A549 (cell line): ENCODE measurements at regions not wholly inside any gene's neighbourhood (a gene's known extent, or its start where the extent isn't known, plus 50 kb on each side); places are given as distances from the start of the nearest gene placed in this dataset.

Source experiments
- ATAC-seq, 2 experiments: fragments of 200-7000 bp in 1 of 2; fragments of >200 bp in 1 of 2; cut with Nextera tagmentation in 1 of 2; cut with Tn5 transposase in 1 of 2; 3 replicates each; pipeline versions ENCODE4 v1.8.0 to v1.9.1; 2018 to 2020; ENCODE audit warnings: mild to moderate bottlenecking in 1 of 2, moderate library complexity in 1 of 2
- CTCF ChIA-PET: fragments of 300-600 bp; sonication (Branson Sonifier 250); formaldehyde crosslinking; extraction: SDS; loops from one replicate; lab custom pipeline; 2021; ENCODE audit warnings: antibody characterized with exemption, inconsistent platforms; lab: Yijun Ruan, JAX
- POLR2A ChIA-PET: fragments of 350-600 bp; formaldehyde crosslinking; extraction: SDS; loops from one replicate; lab custom pipeline; 2021; ENCODE audit warnings: antibody characterized with exemption, inconsistent platforms; lab: Yijun Ruan, JAX
- DNase-seq, 2 experiments: peaks; one replicate each; pipeline versions ENCODE4 v3.0.0 to v3.0.0-alpha.2; 2011 to 2016; ENCODE audit warnings: low read depth in 1 of 2, low spot score in 1 of 2
- FAIRE-seq: peaks from 2 replicates; lab custom pipeline; 2011; peaks lifted over from hg19 to GRCh38; lab: Jason Lieb, UNC
- H3K27ac ChIP-seq, 2 experiments: fragments of >200 bp; sonication (Bioruptor Twin); formaldehyde crosslinking; 3 replicates each; pipeline ENCODE4 v1.5.1; 2016 to 2017
- H3K4me1 ChIP-seq: fragments of >200 bp; sonication (Bioruptor Twin); formaldehyde crosslinking; 3 replicates; pipeline ENCODE4 v1.6.1; 2016
- H3K4me2 ChIP-seq: fragments of >200 bp; sonication (Bioruptor Twin); formaldehyde crosslinking; 3 replicates; pipeline ENCODE4 v1.6.1; 2016
- H3K4me3 ChIP-seq: fragments of >200 bp; sonication (Bioruptor Twin); formaldehyde crosslinking; 3 replicates; pipeline ENCODE4 v1.5.1; 2016
- H3K9me3 ChIP-seq: fragments of >200 bp; sonication (Bioruptor Twin); formaldehyde crosslinking; 3 replicates; pipeline ENCODE4 v1.6.1; 2016
- BHLHE40 ChIP-seq: IDR thresholded peaks from 2 replicates; pipeline ENCODE4 v1.6.1; 2012; ENCODE audit warnings: low read depth, low read length, inconsistent platforms
- CHD4 ChIP-seq: fragments of 200-600 bp; sonication (generic); IDR thresholded peaks from 2 replicates; pipeline ENCODE4 v1.6.1; 2016; ENCODE audit warnings: antibody characterized with exemption, mild to moderate bottlenecking, borderline replicate concordance
- FOSB ChIP-seq: fragments of 250-450 bp; sonication (Bioruptor Pico); IDR thresholded peaks from 2 replicates; pipeline ENCODE4 v1.5.0; 2020; ENCODE audit warnings: mild to moderate bottlenecking, moderate library complexity
- FOSL2 ChIP-seq, 2 experiments: fragments of 450-650 bp in 1 of 2; fragments of >200 bp in 1 of 2; sonication (Bioruptor Twin) in 1 of 2; formaldehyde crosslinking; IDR thresholded peaks; 2 replicates each; pipeline versions ENCODE4 v1.5.0 to v1.6.1; 2016 to 2020; ENCODE audit warnings: mild to moderate bottlenecking in 1 of 2, moderate library complexity in 1 of 2
- HDAC2 ChIP-seq: fragments of 200-600 bp; sonication (generic); IDR thresholded peaks from 2 replicates; pipeline ENCODE4 v1.6.1; 2016
- HEYL ChIP-seq: fragments of 250-450 bp; sonication (Bioruptor Pico); IDR thresholded peaks from 2 replicates; pipeline ENCODE4 v1.8.0; 2021; ENCODE audit warnings: mild to moderate bottlenecking, moderate library complexity
- JUN ChIP-seq, 2 experiments: fragments of >200 bp; sonication (Bioruptor Twin); formaldehyde crosslinking; IDR thresholded peaks; 2 replicates in 1 of 2; 3 replicates in 1 of 2; pipeline ENCODE4 v1.6.1; 2016 to 2017
- KDM1A ChIP-seq: fragments of 200-600 bp; sonication (generic); IDR thresholded peaks from 2 replicates; pipeline ENCODE4 v1.6.1; 2016; ENCODE audit warnings: low read depth, mild to moderate bottlenecking
- MAFK ChIP-seq: fragments of 450-650 bp; IDR thresholded peaks from 2 replicates; pipeline ENCODE4 v1.6.1; 2014; ENCODE audit not compliant: partially characterized antibody
- MAZ ChIP-seq: fragments of 150-350 bp; IDR thresholded peaks from 2 replicates; pipeline ENCODE4 v1.6.1; 2014; ENCODE audit warnings: antibody characterized with exemption, low read depth, low read length, borderline replicate concordance
- POLR2A ChIP-seq: IDR thresholded peaks from 2 replicates; pipeline ENCODE4 v1.6.1; 2012; ENCODE audit warnings: mild to moderate bottlenecking, low read length
- RARB ChIP-seq: fragments of 250-450 bp; sonication (Bioruptor Pico); IDR thresholded peaks from 2 replicates; pipeline ENCODE4 v1.8.0; 2021; ENCODE audit warnings: mild to moderate bottlenecking, moderate library complexity
- RCOR1 ChIP-seq: fragments of 150-350 bp; IDR thresholded peaks from 2 replicates; pipeline ENCODE4 v1.6.1; 2014; ENCODE audit warnings: antibody characterized with exemption, low read length, low read depth
- RNF2 ChIP-seq: fragments of 200-600 bp; sonication (generic); IDR thresholded peaks from 2 replicates; pipeline ENCODE4 v1.6.1; 2016; ENCODE audit warnings: low read depth, mild to moderate bottlenecking, antibody characterized with exemption, moderate library complexity, borderline replicate concordance
- SMC3 ChIP-seq: fragments of >200 bp; sonication (Bioruptor Twin); formaldehyde crosslinking; IDR thresholded peaks from 3 replicates; pipeline ENCODE4 v1.6.1; 2018; ENCODE audit warnings: inconsistent platforms
- SREBF2 ChIP-seq: fragments of 450-650 bp; IDR thresholded peaks from 2 replicates; pipeline ENCODE4 v1.6.1; 2014; ENCODE audit warnings: mild to moderate bottlenecking, moderate library complexity
- ZC3H11A ChIP-seq: fragments of 450-650 bp; IDR thresholded peaks from 2 replicates; pipeline ENCODE4 v1.6.1; 2014; ENCODE audit warnings: antibody characterized with exemption, mild to moderate bottlenecking
- ZFP36 ChIP-seq: fragments of 450-650 bp; IDR thresholded peaks from 2 replicates; pipeline ENCODE4 v1.6.1; 2014; ENCODE audit warnings: borderline replicate concordance; ENCODE audit not compliant: partially characterized antibody
- ZSCAN20 ChIP-seq: fragments of 250-450 bp; sonication (Bioruptor Pico); IDR thresholded peaks from 2 replicates; pipeline ENCODE4 v1.8.0; 2022; ENCODE audit warnings: mild to moderate bottlenecking, moderate library complexity
- TF ChIP-seq, protein P1 (sequence below): fragments of >200 bp; sonication (Bioruptor Twin); formaldehyde crosslinking; IDR thresholded peaks from 2 replicates; pipeline ENCODE4 v1.6.1; 2016
- TF ChIP-seq, protein P2 (sequence below): fragments of >200 bp; sonication (Bioruptor Twin); formaldehyde crosslinking; IDR thresholded peaks from 3 replicates; pipeline ENCODE4 v1.5.1; 2016
- TF ChIP-seq, protein P3 (sequence below): IDR thresholded peaks from 2 replicates; pipeline ENCODE4 v1.6.1; 2012; ENCODE audit warnings: low read depth, borderline replicate concordance
- TF ChIP-seq, protein P4 (sequence below): fragments of 250-450 bp; sonication (Bioruptor Pico); IDR thresholded peaks from 2 replicates; pipeline ENCODE4 v1.5.0; 2021; ENCODE audit warnings: mild to moderate bottlenecking, moderate library complexity, borderline replicate concordance

DNA sequence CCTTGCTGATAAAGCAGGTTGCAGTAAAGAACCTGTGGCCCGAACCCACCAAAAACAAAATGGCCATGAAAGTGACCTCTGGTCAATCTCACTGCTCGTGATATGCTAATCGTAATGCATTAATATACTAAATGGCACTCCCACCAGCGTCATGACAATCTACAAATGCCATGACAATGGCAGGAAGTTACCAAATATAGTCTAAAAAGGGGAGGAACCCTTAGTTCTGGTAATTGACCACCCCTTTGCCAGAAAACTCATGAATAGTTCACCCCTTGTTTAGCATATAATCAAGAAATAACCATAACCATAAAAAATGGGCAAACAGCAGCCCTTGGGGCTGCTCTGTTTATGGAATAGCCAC lies 1139.4 kb upstream of the LRRN3 start (continued):
- TF ChIP-seq HEYL (no peak), MAZ (no peak)

DNA sequence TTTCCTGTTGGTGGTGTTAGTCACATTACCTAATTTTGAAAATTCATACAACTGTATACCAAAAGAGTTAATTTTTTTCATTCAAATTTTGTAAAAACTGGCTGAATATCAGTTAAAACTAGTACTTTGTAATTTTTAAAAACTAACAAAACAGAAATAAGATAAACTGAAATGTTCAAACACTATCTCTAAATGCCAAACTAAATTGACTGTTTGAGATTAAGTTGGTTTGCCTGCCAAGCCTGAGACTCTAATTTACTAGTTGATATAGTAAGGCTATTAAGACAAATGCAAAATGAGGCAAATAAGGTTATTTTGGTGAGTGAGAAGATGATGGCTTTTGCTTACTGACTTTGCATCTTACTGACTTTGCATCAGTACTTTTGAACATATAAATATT lies 1134.9 kb upstream of the LRRN3 start:
- Histone ChIP-seq H3K4me1 (peaks cover 3% of the 10 kb centered on the region; the same call in 1 of the 3 replicates), H3K9me3 (no peaks in the 10 kb centered on the region)
- CTCF ChIA-PET: interaction anchor here (0.6 kb wide), 1 partner anchor 182 kb away, joined by 4 read pairs; no protein-coding TSS in a partner anchor

DNA sequence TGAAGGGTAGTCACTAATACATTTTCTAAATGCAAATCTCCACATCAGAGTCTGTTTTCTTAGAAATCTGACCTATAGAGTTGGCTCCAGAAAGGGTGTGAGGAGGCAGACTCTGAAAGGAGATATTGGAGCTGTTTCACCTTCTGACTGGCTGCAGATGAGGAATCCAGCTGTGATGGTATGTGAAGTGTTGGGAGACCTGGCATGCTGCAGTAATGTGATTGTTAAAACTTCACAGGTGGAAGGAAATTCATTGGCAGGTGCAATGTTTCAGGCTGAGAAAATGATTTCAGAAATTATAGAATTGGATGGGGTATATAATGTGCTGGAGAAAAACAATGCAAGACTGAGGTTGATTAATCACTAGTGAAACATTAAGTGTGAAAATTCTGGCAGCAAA lies 1134.0 kb upstream of the LRRN3 start:
- FAIRE-seq (no peak), DNase-seq (no peak), ATAC-seq (no peak)
- CTCF ChIA-PET: no interaction called here
- Histone ChIP-seq H3K4me3 (no peak overlapping the region), H3K4me2 (no peak overlapping the region), H3K27ac (no peak overlapping the region), H3K9me3 (no peaks in the 10 kb centered on the region), H3K4me1 (no peaks in the 10 kb centered on the region)
- POLR2A ChIA-PET: no interaction called here
- no peak for TF ChIP-seq BHLHE40
- TF ChIP-seq RARB: no peak
- TF ChIP-seq, protein P1, sequence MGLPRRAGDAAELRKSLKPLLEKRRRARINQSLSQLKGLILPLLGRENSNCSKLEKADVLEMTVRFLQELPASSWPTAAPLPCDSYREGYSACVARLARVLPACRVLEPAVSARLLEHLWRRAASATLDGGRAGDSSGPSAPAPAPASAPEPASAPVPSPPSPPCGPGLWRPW: no peak
- no peak for TF ChIP-seq ZSCAN20 (CRISPR knock-in tag)
- TF ChIP-seq ZFP36: no peak
- no peak for TF ChIP-seq HEYL
- no peak for TF ChIP-seq RNF2
- TF ChIP-seq POLR2A: no peak
- TF ChIP-seq CHD4: no peak

More for the DNA sequence above, 1134.9 kb upstream of the LRRN3 start:
- DNase-seq: no peak
- Histone ChIP-seq H3K4me2 (no peak overlapping the region), H3K27ac (no peak overlapping the region), H3K4me3 (no peak overlapping the region)
- FAIRE-seq: no peak
- ATAC-seq: no peak
- TF ChIP-seq KDM1A (no peak), RARB (no peak), FOSL2 (IDR thresholded peaks at IDR 0.05) (no peak), FOSL2 (CRISPR knock-in tag; IDR thresholded peaks at IDR 0.05) (no peak), ZC3H11A (no peak), BHLHE40 (no peak), HDAC2 (no peak), POLR2A (no peak), MAFK (no peak), SREBF2 (no peak), SMC3 (no peak), JUN (IDR thresholded peaks at IDR 0.05) (no peak), MAZ (no peak), FOSB (CRISPR knock-in tag) (no peak), RCOR1 (no peak)
- TF ChIP-seq, protein P1: no peak
- TF ChIP-seq, protein P2, sequence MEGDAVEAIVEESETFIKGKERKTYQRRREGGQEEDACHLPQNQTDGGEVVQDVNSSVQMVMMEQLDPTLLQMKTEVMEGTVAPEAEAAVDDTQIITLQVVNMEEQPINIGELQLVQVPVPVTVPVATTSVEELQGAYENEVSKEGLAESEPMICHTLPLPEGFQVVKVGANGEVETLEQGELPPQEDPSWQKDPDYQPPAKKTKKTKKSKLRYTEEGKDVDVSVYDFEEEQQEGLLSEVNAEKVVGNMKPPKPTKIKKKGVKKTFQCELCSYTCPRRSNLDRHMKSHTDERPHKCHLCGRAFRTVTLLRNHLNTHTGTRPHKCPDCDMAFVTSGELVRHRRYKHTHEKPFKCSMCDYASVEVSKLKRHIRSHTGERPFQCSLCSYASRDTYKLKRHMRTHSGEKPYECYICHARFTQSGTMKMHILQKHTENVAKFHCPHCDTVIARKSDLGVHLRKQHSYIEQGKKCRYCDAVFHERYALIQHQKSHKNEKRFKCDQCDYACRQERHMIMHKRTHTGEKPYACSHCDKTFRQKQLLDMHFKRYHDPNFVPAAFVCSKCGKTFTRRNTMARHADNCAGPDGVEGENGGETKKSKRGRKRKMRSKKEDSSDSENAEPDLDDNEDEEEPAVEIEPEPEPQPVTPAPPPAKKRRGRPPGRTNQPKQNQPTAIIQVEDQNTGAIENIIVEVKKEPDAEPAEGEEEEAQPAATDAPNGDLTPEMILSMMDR: no peak
- TF ChIP-seq, protein P3, sequence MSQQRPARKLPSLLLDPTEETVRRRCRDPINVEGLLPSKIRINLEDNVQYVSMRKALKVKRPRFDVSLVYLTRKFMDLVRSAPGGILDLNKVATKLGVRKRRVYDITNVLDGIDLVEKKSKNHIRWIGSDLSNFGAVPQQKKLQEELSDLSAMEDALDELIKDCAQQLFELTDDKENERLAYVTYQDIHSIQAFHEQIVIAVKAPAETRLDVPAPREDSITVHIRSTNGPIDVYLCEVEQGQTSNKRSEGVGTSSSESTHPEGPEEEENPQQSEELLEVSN: no peak
- TF ChIP-seq, protein P4, sequence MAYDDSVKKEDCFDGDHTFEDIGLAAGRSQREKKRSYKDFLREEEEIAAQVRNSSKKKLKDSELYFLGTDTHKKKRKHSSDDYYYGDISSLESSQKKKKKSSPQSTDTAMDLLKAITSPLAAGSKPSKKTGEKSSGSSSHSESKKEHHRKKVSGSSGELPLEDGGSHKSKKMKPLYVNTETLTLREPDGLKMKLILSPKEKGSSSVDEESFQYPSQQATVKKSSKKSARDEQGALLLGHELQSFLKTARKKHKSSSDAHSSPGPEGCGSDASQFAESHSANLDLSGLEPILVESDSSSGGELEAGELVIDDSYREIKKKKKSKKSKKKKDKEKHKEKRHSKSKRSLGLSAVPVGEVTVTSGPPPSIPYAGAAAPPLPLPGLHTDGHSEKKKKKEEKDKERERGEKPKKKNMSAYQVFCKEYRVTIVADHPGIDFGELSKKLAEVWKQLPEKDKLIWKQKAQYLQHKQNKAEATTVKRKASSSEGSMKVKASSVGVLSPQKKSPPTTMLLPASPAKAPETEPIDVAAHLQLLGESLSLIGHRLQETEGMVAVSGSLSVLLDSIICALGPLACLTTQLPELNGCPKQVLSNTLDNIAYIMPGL (CRISPR knock-in tag): no peak
- POLR2A ChIA-PET: no interaction called here
